ENCODE measurements at regions not wholly inside any gene's neighbourhood (a gene's known extent, or its start where the extent isn't known, plus 50 kb on each side); places are given as distances from the start of the nearest gene placed in this dataset.

GRCh38 chr17:70752966-70753467 is 583.7 kb downstream of the KCNJ2 start:
- H3K4me3 ChIP-seq = no peak overlapping the region
- WGBS, 5 donors = 85 to 100% (median 96%) methylated on average over 1 of the region's 1 CpG
- H3K4me1 ChIP-seq = no peaks in the 10 kb centered on the region
- intact Hi-C loops (cut with DNase I; ENCODE audit: low total_unique reads) = no loop called here
- no peak overlapping the region for H3K27ac ChIP-seq
- no peak for DNase-seq
- no peaks in the 10 kb centered on the region for H3K27me3 ChIP-seq
- no peak for TF ChIP-seq CTCF (IDR thresholded peaks at IDR 0.05)
- no peaks in the 10 kb centered on the region for H3K9me3 ChIP-seq
- H3K36me3 ChIP-seq = no peaks in the 10 kb centered on the region

- intact Hi-C loops (cut with DNase I; ENCODE audit: low total_unique reads) = loop anchor here (10.0 kb wide), 1 partner anchor 1782 kb away; no protein-coding TSS in a partner anchor
- H3K4me3 ChIP-seq = no peak overlapping the region
- H3K27me3 ChIP-seq = no peaks in the 10 kb centered on the region
- H3K27ac ChIP-seq = no peak overlapping the region
- no peaks in the 10 kb centered on the region for H3K4me1 ChIP-seq
- no peaks in the 10 kb centered on the region for H3K36me3 ChIP-seq
- no peaks in the 10 kb centered on the region for H3K9me3 ChIP-seq
- TF ChIP-seq POLR2AphosphoS5 (IDR thresholded peaks at IDR 0.05) (no peak), CTCF (IDR thresholded peaks at IDR 0.05) (no peak), EP300 (IDR thresholded peaks at IDR 0.05) (no peak), POLR2A (IDR thresholded peaks at IDR 0.05) (no peak)
- DNase-seq = no peak
- WGBS, 5 donors = 89 to 94% (median 94%) methylated on average over 3 of the region's 3 CpGs
These were observed 593.7 kb downstream of the KCNJ2 start for GRCh38 chr17:70763018-70763417.

- no peak overlapping the region for H3K27ac ChIP-seq
- no peaks in the 10 kb centered on the region for H3K36me3 ChIP-seq
- H3K9me3 ChIP-seq = no peaks in the 10 kb centered on the region
- intact Hi-C loops (cut with DNase I; ENCODE audit: low total_unique reads) = loop anchor here (10.0 kb wide), 1 partner anchor 1778 kb away; no protein-coding TSS in a partner anchor
- no peaks in the 10 kb centered on the region for H3K27me3 ChIP-seq
- peak in 1 of 2 donors; percentile 62 for DNase-seq
- no peak overlapping the region for H3K4me3 ChIP-seq
- H3K4me1 ChIP-seq = no peaks in the 10 kb centered on the region
- WGBS, 5 donors = 49 to 61% (median 51%) methylated on average over 2 of the region's 2 CpGs
- TF ChIP-seq EP300 (IDR thresholded peaks at IDR 0.05) = no peak
- TF ChIP-seq POLR2A (IDR thresholded peaks at IDR 0.05) = no peak
- TF ChIP-seq CTCF (IDR thresholded peaks at IDR 0.05) = peak in 4 of 7 experiments; percentile 34 to 51 (median 49)
These were observed 597.9 kb downstream of the KCNJ2 start for GRCh38 chr17:70767102-70767701.

GRCh38 chr17:70769956-70770355 is 600.6 kb downstream of the KCNJ2 start:
- TF ChIP-seq CTCF (IDR thresholded peaks at IDR 0.05) (no peak), EP300 (IDR thresholded peaks at IDR 0.05) (no peak), POLR2A (IDR thresholded peaks at IDR 0.05) (no peak), POLR2AphosphoS5 (IDR thresholded peaks at IDR 0.05) (no peak)
- H3K36me3 ChIP-seq = no peaks in the 10 kb centered on the region
- 31 to 56% (median 47%) methylated on average over 1 of the region's 1 CpG for WGBS, 5 donors
- H3K4me1 ChIP-seq = no peaks in the 10 kb centered on the region
- H3K9me3 ChIP-seq = no peaks in the 10 kb centered on the region
- H3K4me3 ChIP-seq = no peak overlapping the region
- no peaks in the 10 kb centered on the region for H3K27me3 ChIP-seq
- intact Hi-C loops (cut with DNase I; ENCODE audit: low total_unique reads) = loop anchor here (10.0 kb wide), 1 partner anchor 1775 kb away; no protein-coding TSS in a partner anchor
- no peak overlapping the region for H3K27ac ChIP-seq
- no peak for DNase-seq

All from stomach (tissue), 8 donors.